ENCODE measurements at regions not wholly inside any gene's neighbourhood (a gene's known extent, or its start where the extent isn't known, plus 50 kb on each side); places are given as distances from the start of the nearest gene placed in this dataset.
"Not testable (repeated sequence)": the region's sequence is repeated elsewhere in the genome, so short reads cannot be mapped to it uniquely, and the experiment has no call there.

GRCh38 chr1:30138891-30139290, 584.5 kb downstream of the MATN1 start:
- H3K27me3 ChIP-seq (ENCODE audit: control insufficient read depth, insufficient read depth, low read length): no peaks in the 10 kb centered on the region
- H3K4me3 ChIP-seq (ENCODE audit: low read length): no peak overlapping the region
- no peak overlapping the region for H3K27ac ChIP-seq (ENCODE audit: low read depth, low read length)
- no peak overlapping the region for H3K9ac ChIP-seq (ENCODE audit: low read length)
- H3K4me1 ChIP-seq (ENCODE audit: control insufficient read depth, insufficient read depth, low read length): no peaks in the 10 kb centered on the region
- no peaks in the 10 kb centered on the region for H3K36me3 ChIP-seq (ENCODE audit: control insufficient read depth, insufficient read depth, low read length)

GRCh38 chr1:30137001-30137400, 586.4 kb downstream of the MATN1 start:
- Histone ChIP-seq H3K27ac (ENCODE audit: low read depth, low read length) (no peak overlapping the region), H3K36me3 (ENCODE audit: control insufficient read depth, insufficient read depth, low read length) (no peaks in the 10 kb centered on the region), H3K4me1 (ENCODE audit: control insufficient read depth, insufficient read depth, low read length) (no peaks in the 10 kb centered on the region), H3K9ac (ENCODE audit: low read length) (no peak overlapping the region), H3K4me3 (ENCODE audit: low read length) (no peak overlapping the region), H3K27me3 (ENCODE audit: control insufficient read depth, insufficient read depth, low read length) (no peaks in the 10 kb centered on the region)

GRCh38 chr1:30135698-30136097, 587.7 kb downstream of the MATN1 start:
- Histone ChIP-seq H3K36me3 (ENCODE audit: control insufficient read depth, insufficient read depth, low read length) (no peaks in the 10 kb centered on the region), H3K27ac (ENCODE audit: low read depth, low read length) (no peak overlapping the region), H3K4me3 (ENCODE audit: low read length) (no peak overlapping the region), H3K4me1 (ENCODE audit: control insufficient read depth, insufficient read depth, low read length) (no peaks in the 10 kb centered on the region), H3K27me3 (ENCODE audit: control insufficient read depth, insufficient read depth, low read length) (no peaks in the 10 kb centered on the region), H3K9ac (ENCODE audit: low read length) (no peak overlapping the region)

GRCh38 chr1:30134466-30135217, 588.7 kb downstream of the MATN1 start:
- Histone ChIP-seq H3K9ac (ENCODE audit: low read length) (no peak overlapping the region), H3K27ac (ENCODE audit: low read depth, low read length) (no peak overlapping the region), H3K27me3 (ENCODE audit: control insufficient read depth, insufficient read depth, low read length) (no peaks in the 10 kb centered on the region), H3K36me3 (ENCODE audit: control insufficient read depth, insufficient read depth, low read length) (no peaks in the 10 kb centered on the region), H3K4me3 (ENCODE audit: low read length) (no peak overlapping the region), H3K4me1 (ENCODE audit: control insufficient read depth, insufficient read depth, low read length) (no peaks in the 10 kb centered on the region)

GRCh38 chr1:30133414-30134055, 589.9 kb downstream of the MATN1 start:
- no peaks in the 10 kb centered on the region for H3K27me3 ChIP-seq (ENCODE audit: control insufficient read depth, insufficient read depth, low read length)
- no peak overlapping the region for H3K27ac ChIP-seq (ENCODE audit: low read depth, low read length)
- H3K36me3 ChIP-seq (ENCODE audit: control insufficient read depth, insufficient read depth, low read length): no peaks in the 10 kb centered on the region
- H3K4me1 ChIP-seq (ENCODE audit: control insufficient read depth, insufficient read depth, low read length): no peaks in the 10 kb centered on the region
- H3K9ac ChIP-seq (ENCODE audit: low read length): no peak overlapping the region
- no peak overlapping the region for H3K4me3 ChIP-seq (ENCODE audit: low read length)

- no peaks in the 10 kb centered on the region for H3K36me3 ChIP-seq (ENCODE audit: control insufficient read depth, insufficient read depth, low read length)
- no peaks in the 10 kb centered on the region for H3K27me3 ChIP-seq (ENCODE audit: control insufficient read depth, insufficient read depth, low read length)
- H3K9ac ChIP-seq (ENCODE audit: low read length): no peak overlapping the region
- H3K4me3 ChIP-seq (ENCODE audit: low read length): no peak overlapping the region
- H3K27ac ChIP-seq (ENCODE audit: low read depth, low read length): no peak overlapping the region
- no peaks in the 10 kb centered on the region for H3K4me1 ChIP-seq (ENCODE audit: control insufficient read depth, insufficient read depth, low read length)
These were observed 590.6 kb downstream of the MATN1 start for GRCh38 chr1:30132602-30133286.

- H3K4me1 ChIP-seq (ENCODE audit: control insufficient read depth, insufficient read depth, low read length); H3K4me3 ChIP-seq (ENCODE audit: low read length); H3K27ac ChIP-seq (ENCODE audit: low read depth, low read length); H3K36me3 ChIP-seq (ENCODE audit: control insufficient read depth, insufficient read depth, low read length); H3K27me3 ChIP-seq (ENCODE audit: control insufficient read depth, insufficient read depth, low read length); H3K9ac ChIP-seq (ENCODE audit: low read length): not testable (repeated sequence)
These were observed 592.8 kb downstream of the MATN1 start for GRCh38 chr1:30130566-30130965.

- no peak overlapping the region for H3K4me3 ChIP-seq (ENCODE audit: low read length)
- H3K27me3 ChIP-seq (ENCODE audit: control insufficient read depth, insufficient read depth, low read length): no peaks in the 10 kb centered on the region
- H3K36me3 ChIP-seq (ENCODE audit: control insufficient read depth, insufficient read depth, low read length): no peaks in the 10 kb centered on the region
- no peak overlapping the region for H3K9ac ChIP-seq (ENCODE audit: low read length)
- no peaks in the 10 kb centered on the region for H3K4me1 ChIP-seq (ENCODE audit: control insufficient read depth, insufficient read depth, low read length)
- no peak overlapping the region for H3K27ac ChIP-seq (ENCODE audit: low read depth, low read length)
These were observed 593.3 kb downstream of the MATN1 start for GRCh38 chr1:30130099-30130498.

GRCh38 chr1:30129421-30130055, 593.8 kb downstream of the MATN1 start:
- Histone ChIP-seq H3K9ac (ENCODE audit: low read length) (no peak overlapping the region), H3K27ac (ENCODE audit: low read depth, low read length) (no peak overlapping the region), H3K4me3 (ENCODE audit: low read length) (no peak overlapping the region), H3K36me3 (ENCODE audit: control insufficient read depth, insufficient read depth, low read length) (no peaks in the 10 kb centered on the region), H3K4me1 (ENCODE audit: control insufficient read depth, insufficient read depth, low read length) (no peaks in the 10 kb centered on the region), H3K27me3 (ENCODE audit: control insufficient read depth, insufficient read depth, low read length) (no peaks in the 10 kb centered on the region)

- no peaks in the 10 kb centered on the region for H3K27me3 ChIP-seq (ENCODE audit: control insufficient read depth, insufficient read depth, low read length)
- no peaks in the 10 kb centered on the region for H3K36me3 ChIP-seq (ENCODE audit: control insufficient read depth, insufficient read depth, low read length)
- no peaks in the 10 kb centered on the region for H3K4me1 ChIP-seq (ENCODE audit: control insufficient read depth, insufficient read depth, low read length)
- H3K27ac ChIP-seq (ENCODE audit: low read depth, low read length): no peak overlapping the region
- H3K9ac ChIP-seq (ENCODE audit: low read length): no peak overlapping the region
- no peak overlapping the region for H3K4me3 ChIP-seq (ENCODE audit: low read length)
These were observed 594.4 kb downstream of the MATN1 start for GRCh38 chr1:30129001-30129408.

- Histone ChIP-seq H3K36me3 (ENCODE audit: control insufficient read depth, insufficient read depth, low read length) (no peaks in the 10 kb centered on the region), H3K4me3 (ENCODE audit: low read length) (no peak overlapping the region)
These were observed 596.5 kb downstream of the MATN1 start for GRCh38 chr1:30126848-30127247.

GRCh38 chr1:30125821-30126170, 597.6 kb downstream of the MATN1 start:
- H3K4me1 ChIP-seq (ENCODE audit: control insufficient read depth, insufficient read depth, low read length): no peaks in the 10 kb centered on the region

More at GRCh38 chr1:30126848-30127247, 596.5 kb downstream of the MATN1 start:
- H3K9ac ChIP-seq (ENCODE audit: low read length): no peak overlapping the region
- no peaks in the 10 kb centered on the region for H3K4me1 ChIP-seq (ENCODE audit: control insufficient read depth, insufficient read depth, low read length)
- H3K27ac ChIP-seq (ENCODE audit: low read depth, low read length): no peak overlapping the region
- H3K27me3 ChIP-seq (ENCODE audit: control insufficient read depth, insufficient read depth, low read length): no peaks in the 10 kb centered on the region

More at GRCh38 chr1:30125821-30126170, 597.6 kb downstream of the MATN1 start:
- Histone ChIP-seq H3K4me3 (ENCODE audit: low read length) (no peak overlapping the region), H3K9ac (ENCODE audit: low read length) (no peak overlapping the region), H3K27me3 (ENCODE audit: control insufficient read depth, insufficient read depth, low read length) (no peaks in the 10 kb centered on the region), H3K27ac (ENCODE audit: low read depth, low read length) (no peak overlapping the region), H3K36me3 (ENCODE audit: control insufficient read depth, insufficient read depth, low read length) (no peaks in the 10 kb centered on the region)
